Activated CD4-positive, alpha-beta T cell treated with anti-CD3 and anti-CD28 coated beads for 36 hours (primary cell): ENCODE measurements at regions not wholly inside any gene's neighbourhood (a gene's known extent, or its start where the extent isn't known, plus 50 kb on each side); places are given as distances from the start of the nearest gene placed in this dataset.
"Not testable (repeated sequence)": the region's sequence is repeated elsewhere in the genome, so short reads cannot be mapped to it uniquely, and the experiment has no call there.

Experiments
- ATAC-seq: fragments of 200-7000 bp; cut with Tn5 transposase; one replicate; pipeline ENCODE4 v1.10.0; 2021; ENCODE audit warnings: mild to moderate bottlenecking, moderate library complexity
- CTCF ChIA-PET: fragments of 350-600 bp; sonication (Branson Sonifier 250); formaldehyde crosslinking; loops from one replicate; lab custom pipeline; 2021; ENCODE audit warnings: antibody characterized with exemption; lab: Charles Lee
- POLR2A ChIA-PET: fragments of 350-600 bp; sonication (Branson Sonifier 250); formaldehyde crosslinking; loops from one replicate; lab custom pipeline; 2021; ENCODE audit warnings: antibody characterized with exemption, inconsistent platforms; lab: Charles Lee
- DNase-seq: peaks from one replicate; pipeline ENCODE4 v3.0.0-alpha.2; 2020
- H3K27ac Mint-ChIP-seq: one replicate; pipeline ENCODE4 v1.8.0; 2021; ENCODE audit warnings: mixed read lengths
- H3K27me3 Mint-ChIP-seq: one replicate; pipeline ENCODE4 v1.8.0; 2021; ENCODE audit warnings: mixed read lengths
- H3K36me3 Mint-ChIP-seq: one replicate; pipeline ENCODE4 v1.8.0; 2021; ENCODE audit warnings: low read depth, mixed read lengths
- H3K4me1 Mint-ChIP-seq: one replicate; pipeline ENCODE4 v1.8.0; 2021; ENCODE audit warnings: mixed read lengths
- H3K4me3 Mint-ChIP-seq: one replicate; pipeline ENCODE4 v1.8.0; 2021; ENCODE audit warnings: mild to moderate bottlenecking, moderate library complexity, mixed read lengths
- H3K9me3 Mint-ChIP-seq: one replicate; pipeline ENCODE4 v1.8.0; 2021; ENCODE audit warnings: low read depth, mixed read lengths
- intact Hi-C, 2 experiments: fragments of 100-400 bp; cut with DNase I in 1 of 2; cut with micrococcal nuclease in 1 of 2; formaldehyde crosslinking; loops; one replicate each; pipeline versions ENCODE4 v1.14.2 to v1.15.1; 2022 to 2024; cut with DNase I, micrococcal nuclease

GRCh38 chr12:22821985-22822384 is 197.0 kb downstream of the ETNK1 start:
- POLR2A ChIA-PET = no interaction called here
- ATAC-seq = no peak
- H3K27me3 Mint-ChIP-seq = no peaks in the 10 kb centered on the region
- H3K4me1 Mint-ChIP-seq = no peaks in the 10 kb centered on the region
- intact Hi-C loops = no loop called here
- no peak for DNase-seq
- no peak overlapping the region for H3K27ac Mint-ChIP-seq
- CTCF ChIA-PET = no interaction called here
- H3K36me3 Mint-ChIP-seq = no peaks in the 10 kb centered on the region
- peaks cover 4% of the 10 kb centered on the region for H3K9me3 Mint-ChIP-seq
- H3K4me3 Mint-ChIP-seq = no peak overlapping the region

- Mint-ChIP-seq H3K36me3 (no peaks in the 10 kb centered on the region), H3K4me3 (no peak overlapping the region), H3K27ac (no peak overlapping the region), H3K9me3 (peaks cover 7% of the 10 kb centered on the region), H3K4me1 (no peaks in the 10 kb centered on the region), H3K27me3 (peaks cover 3% of the 10 kb centered on the region)
- ATAC-seq (no peak), DNase-seq (no peak)
- intact Hi-C loops = no loop called here
- POLR2A ChIA-PET = interaction anchor here (0.6 kb wide), 1 partner anchor 21 kb away, joined by 3 read pairs; no protein-coding TSS in a partner anchor
- CTCF ChIA-PET = no interaction called here
These were observed 201.1 kb downstream of the ETNK1 start for GRCh38 chr12:22826026-22826425.

GRCh38 chr12:22826446-22826981 is 201.5 kb downstream of the ETNK1 start:
- H3K27me3 Mint-ChIP-seq, H3K27ac Mint-ChIP-seq, POLR2A ChIA-PET, H3K4me1 Mint-ChIP-seq, H3K4me3 Mint-ChIP-seq, H3K9me3 Mint-ChIP-seq, H3K36me3 Mint-ChIP-seq, intact Hi-C loops, CTCF ChIA-PET, DNase-seq, ATAC-seq: not testable (repeated sequence)

DNA sequence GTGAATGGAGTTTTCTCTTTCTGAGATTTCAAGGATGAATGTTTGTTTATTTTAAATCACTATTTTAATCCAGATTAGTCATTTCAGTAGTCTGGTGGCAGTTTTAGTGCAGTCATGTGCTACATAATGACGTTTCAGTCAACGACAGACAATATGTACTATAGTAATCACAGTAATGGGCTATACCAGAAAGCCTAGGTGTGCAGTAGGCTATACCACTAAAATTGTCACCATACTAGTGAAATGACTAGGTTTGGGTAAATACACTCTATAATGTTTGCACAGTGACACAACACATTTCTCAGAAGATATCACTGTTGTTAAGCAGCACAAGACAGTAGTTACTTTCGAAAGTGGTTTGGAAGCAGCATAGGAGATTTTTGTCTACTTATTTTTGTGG is 203.1 kb downstream of the ETNK1 start:
- peak; percentile 47 for ATAC-seq
- no peak overlapping the region for H3K27ac Mint-ChIP-seq
- no peak for DNase-seq
- intact Hi-C loops = no loop called here
- no peaks in the 10 kb centered on the region for H3K36me3 Mint-ChIP-seq
- peaks cover 3% of the 10 kb centered on the region for H3K27me3 Mint-ChIP-seq
- H3K4me1 Mint-ChIP-seq = no peaks in the 10 kb centered on the region
- peaks cover 3% of the 10 kb centered on the region for H3K9me3 Mint-ChIP-seq
- ChIA-PET CTCF (no interaction called here), POLR2A (no interaction called here)
- no peak overlapping the region for H3K4me3 Mint-ChIP-seq

GRCh38 chr12:22835431-22835830 is 210.5 kb downstream of the ETNK1 start:
- CTCF ChIA-PET = interaction anchor here (1.2 kb wide), 1 partner anchor 21 kb away, joined by 4 read pairs; no protein-coding TSS in a partner anchor
- POLR2A ChIA-PET = no interaction called here
- intact Hi-C loops = no loop called here
- Mint-ChIP-seq H3K9me3 (no peaks in the 10 kb centered on the region), H3K4me3 (no peak overlapping the region), H3K4me1 (no peaks in the 10 kb centered on the region), H3K27me3 (no peaks in the 10 kb centered on the region), H3K27ac (no peak overlapping the region), H3K36me3 (no peaks in the 10 kb centered on the region)
- ATAC-seq (no peak), DNase-seq (no peak)

- H3K9me3 Mint-ChIP-seq = no peaks in the 10 kb centered on the region
These were observed 225.2 kb downstream of the ETNK1 start for GRCh38 chr12:22850185-22850584.

GRCh38 chr12:22851532-22851931 is 226.6 kb downstream of the ETNK1 start:
- peaks cover 2% of the 10 kb centered on the region for H3K27me3 Mint-ChIP-seq
- H3K4me3 Mint-ChIP-seq = no peak overlapping the region
- H3K4me1 Mint-ChIP-seq = no peaks in the 10 kb centered on the region
- intact Hi-C loops = loop anchor here in 1 of 2 experiments (10.0 kb wide), 1 partner anchor 1983 kb away; no protein-coding TSS in a partner anchor
- H3K27ac Mint-ChIP-seq = no peak overlapping the region
- no peaks in the 10 kb centered on the region for H3K36me3 Mint-ChIP-seq
- DNase-seq = no peak
- H3K9me3 Mint-ChIP-seq = no peaks in the 10 kb centered on the region
- ATAC-seq = no peak
- ChIA-PET CTCF (no interaction called here), POLR2A (no interaction called here)

More at GRCh38 chr12:22850185-22850584, 225.2 kb downstream of the ETNK1 start:
- no peaks in the 10 kb centered on the region for H3K36me3 Mint-ChIP-seq
- DNase-seq (no peak), ATAC-seq (no peak)
- no peak overlapping the region for H3K27ac Mint-ChIP-seq
- H3K4me3 Mint-ChIP-seq = no peak overlapping the region
- CTCF ChIA-PET = no interaction called here
- POLR2A ChIA-PET = no interaction called here
- intact Hi-C loops = loop anchor here in 1 of 2 experiments (10.0 kb wide), 1 partner anchor 1985 kb away; no protein-coding TSS in a partner anchor
- no peaks in the 10 kb centered on the region for H3K27me3 Mint-ChIP-seq
- no peaks in the 10 kb centered on the region for H3K4me1 Mint-ChIP-seq

- Mint-ChIP-seq H3K36me3 (no peaks in the 10 kb centered on the region), H3K4me3 (no peak overlapping the region), H3K27me3 (peaks cover 6% of the 10 kb centered on the region), H3K9me3 (no peaks in the 10 kb centered on the region), H3K4me1 (no peaks in the 10 kb centered on the region), H3K27ac (no peak overlapping the region)
- no peak for ATAC-seq
- CTCF ChIA-PET = interaction anchor here (0.6 to 1.6 kb wide), 5 partner anchors 10 to 461 kb away, joined by 3 to 5 read pairs (median 3); no protein-coding TSS in a partner anchor
- intact Hi-C loops = loop anchor here in 1 of 2 experiments (10.0 kb wide), 1 partner anchor 1979 kb away; no protein-coding TSS in a partner anchor
- no peak for DNase-seq
- POLR2A ChIA-PET = no interaction called here
These were observed 230.5 kb downstream of the ETNK1 start for GRCh38 chr12:22855456-22855855.

DNA sequence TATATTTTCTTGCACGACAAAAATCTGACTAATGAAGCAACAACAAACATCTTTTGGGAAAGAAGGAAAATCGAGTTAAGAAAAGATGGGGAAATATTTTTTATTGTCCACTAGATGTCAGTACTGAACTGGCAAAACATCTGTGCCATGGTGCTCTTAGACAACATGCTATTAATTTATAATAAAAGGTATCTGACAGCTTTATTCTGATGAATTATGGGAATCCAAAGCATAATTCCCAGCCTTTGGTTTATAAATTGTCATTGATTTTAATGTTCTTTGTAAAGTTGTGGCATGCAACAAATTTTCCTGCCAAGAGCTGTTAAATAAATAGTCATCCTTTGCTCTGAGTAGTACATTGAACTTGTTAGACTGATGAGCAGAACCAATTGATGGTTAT is 231.2 kb downstream of the ETNK1 start:
- intact Hi-C loops = loop anchor here in 1 of 2 experiments (10.0 kb wide), 1 partner anchor 1979 kb away; no protein-coding TSS in a partner anchor
- ChIA-PET CTCF (interaction anchor here (0.6 to 1.6 kb wide), 10 partner anchors 10 to 1909 kb away, joined by 3 to 5 read pairs (median 3); no protein-coding TSS in a partner anchor), POLR2A (no interaction called here)
- H3K9me3 Mint-ChIP-seq = no peaks in the 10 kb centered on the region
- H3K27ac Mint-ChIP-seq = no peak overlapping the region
- peaks cover 6% of the 10 kb centered on the region for H3K27me3 Mint-ChIP-seq
- no peaks in the 10 kb centered on the region for H3K36me3 Mint-ChIP-seq
- DNase-seq (no peak), ATAC-seq (no peak)
- no peaks in the 10 kb centered on the region for H3K4me1 Mint-ChIP-seq
- no peak overlapping the region for H3K4me3 Mint-ChIP-seq

GRCh38 chr12:22858849-22859570 is 234.0 kb downstream of the ETNK1 start:
- no peaks in the 10 kb centered on the region for H3K9me3 Mint-ChIP-seq
- ChIA-PET CTCF (interaction anchor here (0.6 kb wide), 1 partner anchor 72 kb away, joined by 3 read pairs; no protein-coding TSS in a partner anchor), POLR2A (no interaction called here)
- intact Hi-C loops = loop anchor here in 1 of 2 experiments (10.0 kb wide), 1 partner anchor 1976 kb away; no protein-coding TSS in a partner anchor
- no peak overlapping the region for H3K27ac Mint-ChIP-seq
- no peak overlapping the region for H3K4me3 Mint-ChIP-seq
- ATAC-seq (no peak), DNase-seq (no peak)
- peaks cover 10% of the 10 kb centered on the region for H3K27me3 Mint-ChIP-seq
- H3K4me1 Mint-ChIP-seq = no peaks in the 10 kb centered on the region
- H3K36me3 Mint-ChIP-seq = no peaks in the 10 kb centered on the region

GRCh38 chr12:22860926-22861325 is 236.0 kb downstream of the ETNK1 start:
- CTCF ChIA-PET = no interaction called here
- intact Hi-C loops = no loop called here
- Mint-ChIP-seq H3K4me3 (no peak overlapping the region), H3K27ac (no peak overlapping the region), H3K4me1 (no peaks in the 10 kb centered on the region), H3K36me3 (no peaks in the 10 kb centered on the region), H3K27me3 (peaks cover 10% of the 10 kb centered on the region), H3K9me3 (no peaks in the 10 kb centered on the region)
- POLR2A ChIA-PET = no interaction called here
- no peak for DNase-seq
- ATAC-seq = no peak
